Fibroblast of pulmonary artery (primary cell): ENCODE measurements at regions not wholly inside any gene's neighbourhood (a gene's known extent, or its start where the extent isn't known, plus 50 kb on each side); places are given as distances from the start of the nearest gene placed in this dataset.

Experiments
- DNase-seq: peaks from one replicate; pipeline ENCODE4 v3.0.0-alpha.2; 2010; ENCODE audit warnings: low read depth
- H3K4me3 ChIP-seq: replicated peaks from 2 replicates; pipeline ENCODE4 v1.5.1; 2011; ENCODE audit warnings: low read depth, mild to moderate bottlenecking, control low read depth, low read length, moderate library complexity
- TF ChIP-seq, protein P1 (sequence below): IDR thresholded peaks from 2 replicates; pipeline ENCODE4 v1.5.1; 2011; ENCODE audit warnings: mild to moderate bottlenecking, control low read depth, low read length, inconsistent platforms; ENCODE audit errors: missing control alignments

DNA sequence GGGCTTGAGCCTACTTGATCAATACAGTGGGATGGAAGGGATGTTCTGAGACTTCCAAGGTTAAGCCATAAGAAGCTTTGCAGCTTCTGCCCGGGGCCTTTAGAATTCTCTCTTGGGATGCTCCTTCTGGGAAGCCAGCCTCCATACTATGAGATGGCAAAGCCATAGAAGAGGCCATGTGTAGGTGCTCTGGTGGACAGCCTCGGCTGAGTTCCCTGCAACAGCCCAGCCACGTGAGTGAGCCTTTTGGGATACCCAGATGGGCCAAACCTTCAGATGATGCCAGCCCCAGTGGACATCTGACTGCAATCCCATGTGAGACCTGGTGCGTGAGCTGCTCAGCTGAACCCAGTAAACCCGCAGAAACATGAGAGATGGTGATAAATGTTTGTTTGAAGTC lies 370.6 kb downstream of the RPS24 start:
- DNase-seq, result no peak
- H3K4me3 ChIP-seq, result no peak overlapping the region
- TF ChIP-seq, protein P1, sequence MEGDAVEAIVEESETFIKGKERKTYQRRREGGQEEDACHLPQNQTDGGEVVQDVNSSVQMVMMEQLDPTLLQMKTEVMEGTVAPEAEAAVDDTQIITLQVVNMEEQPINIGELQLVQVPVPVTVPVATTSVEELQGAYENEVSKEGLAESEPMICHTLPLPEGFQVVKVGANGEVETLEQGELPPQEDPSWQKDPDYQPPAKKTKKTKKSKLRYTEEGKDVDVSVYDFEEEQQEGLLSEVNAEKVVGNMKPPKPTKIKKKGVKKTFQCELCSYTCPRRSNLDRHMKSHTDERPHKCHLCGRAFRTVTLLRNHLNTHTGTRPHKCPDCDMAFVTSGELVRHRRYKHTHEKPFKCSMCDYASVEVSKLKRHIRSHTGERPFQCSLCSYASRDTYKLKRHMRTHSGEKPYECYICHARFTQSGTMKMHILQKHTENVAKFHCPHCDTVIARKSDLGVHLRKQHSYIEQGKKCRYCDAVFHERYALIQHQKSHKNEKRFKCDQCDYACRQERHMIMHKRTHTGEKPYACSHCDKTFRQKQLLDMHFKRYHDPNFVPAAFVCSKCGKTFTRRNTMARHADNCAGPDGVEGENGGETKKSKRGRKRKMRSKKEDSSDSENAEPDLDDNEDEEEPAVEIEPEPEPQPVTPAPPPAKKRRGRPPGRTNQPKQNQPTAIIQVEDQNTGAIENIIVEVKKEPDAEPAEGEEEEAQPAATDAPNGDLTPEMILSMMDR, result no peak

DNA sequence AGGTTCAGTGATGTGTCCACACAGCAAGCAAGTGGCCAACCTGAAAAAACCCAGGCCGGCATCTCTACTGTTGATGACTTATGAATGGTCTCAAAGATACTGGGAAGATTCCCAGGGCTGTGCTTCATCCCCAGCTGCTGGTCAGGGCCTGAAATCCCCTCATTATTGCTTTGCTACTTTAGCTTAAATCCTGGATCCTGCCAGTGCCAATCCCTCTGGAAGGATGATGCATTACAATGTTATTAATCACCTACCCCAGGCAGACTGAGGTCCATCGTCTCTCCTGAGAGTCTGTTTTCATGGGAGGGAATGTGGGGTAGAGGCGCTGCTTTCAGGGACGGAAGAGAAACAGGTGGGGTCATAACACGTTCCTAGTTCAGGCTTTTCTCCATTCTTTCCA lies 371.6 kb downstream of the RPS24 start:
- no peak for DNase-seq
- TF ChIP-seq, protein P1, result no peak
- no peak overlapping the region for H3K4me3 ChIP-seq

DNA sequence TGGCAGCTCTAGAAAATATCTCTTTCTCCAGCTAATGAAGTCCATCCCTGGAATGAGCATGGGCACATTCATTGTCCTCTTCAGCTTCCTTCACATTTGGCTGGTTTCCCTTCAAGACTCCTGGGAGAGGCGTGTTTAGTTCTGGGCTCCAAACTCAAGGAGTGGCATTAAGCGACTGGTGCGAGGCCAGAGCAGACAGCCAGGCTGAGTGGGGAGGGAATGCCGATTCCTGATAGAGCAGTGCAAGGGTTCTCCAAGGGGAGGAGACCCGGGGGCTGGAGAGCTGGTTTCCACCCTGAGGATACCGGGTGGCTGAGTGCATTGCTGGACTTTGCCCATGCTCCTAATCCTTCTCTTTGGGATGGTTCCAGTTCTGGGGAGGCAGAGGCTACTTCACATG lies 372.1 kb downstream of the RPS24 start:
- TF ChIP-seq, protein P1, result no peak
- DNase-seq, result no peak
- no peak overlapping the region for H3K4me3 ChIP-seq

DNA sequence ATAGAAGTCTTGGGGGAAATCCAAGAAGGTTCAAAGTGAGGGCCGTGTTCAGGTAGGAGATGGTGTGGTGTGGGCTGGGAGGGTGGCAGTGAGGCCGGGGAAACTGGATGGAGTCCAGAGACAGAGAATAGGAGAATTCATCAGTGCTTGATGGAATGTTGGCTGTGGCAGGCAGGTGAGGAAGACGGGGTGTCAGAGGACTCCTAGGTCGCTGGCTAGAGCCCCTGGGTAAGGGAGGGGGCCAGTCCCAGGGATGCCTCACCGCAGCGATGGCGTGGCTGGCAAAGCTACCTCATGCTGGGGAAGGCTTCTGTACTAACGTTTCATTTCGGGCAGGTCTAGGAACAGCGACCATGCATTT lies 373.0 kb downstream of the RPS24 start:
- no peak for DNase-seq
- H3K4me3 ChIP-seq, result peak overlapping the region; percentile 44
- TF ChIP-seq, protein P1, result no peak

DNA sequence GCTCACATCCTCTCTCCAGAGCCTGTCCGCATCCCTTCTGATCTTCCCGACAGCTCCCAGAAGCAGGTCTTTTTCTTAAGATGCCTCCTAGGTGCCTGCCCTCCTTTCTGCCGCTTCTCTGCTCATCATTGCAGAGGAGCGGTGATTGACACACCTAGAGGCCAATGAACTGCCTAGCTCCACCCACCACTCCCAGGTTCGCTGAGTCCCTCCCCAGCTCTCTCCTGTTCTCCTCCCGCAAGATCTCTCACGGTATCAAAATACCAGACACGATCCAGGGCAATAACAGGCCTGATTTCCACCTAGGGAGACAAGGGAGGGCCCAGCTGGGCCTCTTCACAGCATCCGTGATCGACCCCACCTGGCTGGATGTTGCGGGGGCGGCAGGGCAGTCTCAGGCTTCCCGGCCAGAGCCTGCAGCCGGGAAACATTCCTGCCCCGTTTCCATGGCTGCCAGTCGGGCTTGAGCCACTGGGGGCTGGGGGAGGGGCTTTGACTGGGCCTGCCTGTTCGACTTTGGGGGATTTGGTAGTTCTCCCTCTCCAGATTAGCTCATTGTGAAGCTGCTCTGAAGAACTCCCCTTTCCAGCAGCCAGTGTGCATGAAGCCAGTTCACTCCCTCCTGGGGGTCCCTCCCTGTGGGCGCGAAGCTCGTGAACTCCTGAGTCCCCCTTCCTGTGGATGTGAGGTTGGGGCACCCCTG lies 373.5 kb downstream of the RPS24 start:
- peak overlapping the region; percentile 44 for H3K4me3 ChIP-seq
- DNase-seq, result peak; percentile 95
- TF ChIP-seq, protein P1, result no peak

DNA sequence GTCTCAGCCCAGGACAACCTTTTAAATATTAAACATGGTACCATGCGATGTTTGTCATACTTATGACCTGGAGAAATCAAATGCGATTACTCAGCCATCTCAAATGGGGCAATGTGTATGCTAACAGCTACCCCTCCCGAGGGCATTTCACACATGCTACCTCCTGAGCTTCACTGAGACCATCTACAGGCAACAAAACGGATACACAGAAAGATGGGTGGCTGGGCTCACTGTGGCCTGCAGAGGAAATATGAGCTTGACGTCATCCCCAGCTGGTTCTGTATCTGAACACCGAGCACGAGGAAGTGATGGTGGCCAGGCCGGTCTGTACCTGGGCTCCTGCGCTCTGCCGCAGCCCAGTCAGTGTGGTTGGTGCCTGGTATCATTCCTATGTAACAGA lies 374.3 kb downstream of the RPS24 start:
- TF ChIP-seq, protein P1, result no peak
- no peak overlapping the region for H3K4me3 ChIP-seq
- no peak for DNase-seq
